ENCODE measurements at regions not wholly inside any gene's neighbourhood (a gene's known extent, or its start where the extent isn't known, plus 50 kb on each side); places are given as distances from the start of the nearest gene placed in this dataset.
"Not testable (repeated sequence)": the region's sequence is repeated elsewhere in the genome, so short reads cannot be mapped to it uniquely, and the experiment has no call there.

DNA sequence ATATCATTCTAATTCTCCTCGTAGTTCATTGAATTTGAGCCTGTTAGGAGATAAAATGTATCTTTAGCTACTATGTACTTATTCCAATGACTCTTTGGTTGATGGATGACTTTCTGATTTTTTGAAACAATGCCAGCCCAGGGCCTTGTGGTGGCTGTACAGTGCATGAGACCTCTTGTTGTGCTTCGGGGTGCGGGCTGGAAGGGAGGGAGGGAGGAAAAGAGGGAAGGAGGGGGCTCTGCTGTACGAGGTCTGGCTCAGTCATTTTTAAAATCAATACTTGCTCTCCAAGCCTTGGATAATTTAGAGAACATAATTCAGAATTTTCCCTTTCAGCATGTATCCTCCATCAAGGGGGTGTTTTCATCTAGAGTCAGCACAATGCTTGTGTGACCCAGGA, 399.7 kb upstream of the ONECUT1 start:
- WGBS, 2 donors: 65 to 70% methylated on average over 4 of the region's 4 CpGs
- Histone ChIP-seq H3K4me1 (no peaks in the 10 kb centered on the region), H3K27ac (no peak overlapping the region), H3K27me3 (no peaks in the 10 kb centered on the region), H3K4me3 (replicated peaks in 1 of 3) (no peak overlapping the region), H3K9me3 (no peaks in the 10 kb centered on the region), H3K36me3 (no peaks in the 10 kb centered on the region)
- TF ChIP-seq, protein P1, sequence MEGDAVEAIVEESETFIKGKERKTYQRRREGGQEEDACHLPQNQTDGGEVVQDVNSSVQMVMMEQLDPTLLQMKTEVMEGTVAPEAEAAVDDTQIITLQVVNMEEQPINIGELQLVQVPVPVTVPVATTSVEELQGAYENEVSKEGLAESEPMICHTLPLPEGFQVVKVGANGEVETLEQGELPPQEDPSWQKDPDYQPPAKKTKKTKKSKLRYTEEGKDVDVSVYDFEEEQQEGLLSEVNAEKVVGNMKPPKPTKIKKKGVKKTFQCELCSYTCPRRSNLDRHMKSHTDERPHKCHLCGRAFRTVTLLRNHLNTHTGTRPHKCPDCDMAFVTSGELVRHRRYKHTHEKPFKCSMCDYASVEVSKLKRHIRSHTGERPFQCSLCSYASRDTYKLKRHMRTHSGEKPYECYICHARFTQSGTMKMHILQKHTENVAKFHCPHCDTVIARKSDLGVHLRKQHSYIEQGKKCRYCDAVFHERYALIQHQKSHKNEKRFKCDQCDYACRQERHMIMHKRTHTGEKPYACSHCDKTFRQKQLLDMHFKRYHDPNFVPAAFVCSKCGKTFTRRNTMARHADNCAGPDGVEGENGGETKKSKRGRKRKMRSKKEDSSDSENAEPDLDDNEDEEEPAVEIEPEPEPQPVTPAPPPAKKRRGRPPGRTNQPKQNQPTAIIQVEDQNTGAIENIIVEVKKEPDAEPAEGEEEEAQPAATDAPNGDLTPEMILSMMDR (IDR thresholded peaks at IDR 0.05): no peak
- no peak for TF ChIP-seq POLR2A (IDR thresholded peaks at IDR 0.05)
- no peak for DNase-seq
- intact Hi-C loops (cut with DNase I): no loop called here

DNA sequence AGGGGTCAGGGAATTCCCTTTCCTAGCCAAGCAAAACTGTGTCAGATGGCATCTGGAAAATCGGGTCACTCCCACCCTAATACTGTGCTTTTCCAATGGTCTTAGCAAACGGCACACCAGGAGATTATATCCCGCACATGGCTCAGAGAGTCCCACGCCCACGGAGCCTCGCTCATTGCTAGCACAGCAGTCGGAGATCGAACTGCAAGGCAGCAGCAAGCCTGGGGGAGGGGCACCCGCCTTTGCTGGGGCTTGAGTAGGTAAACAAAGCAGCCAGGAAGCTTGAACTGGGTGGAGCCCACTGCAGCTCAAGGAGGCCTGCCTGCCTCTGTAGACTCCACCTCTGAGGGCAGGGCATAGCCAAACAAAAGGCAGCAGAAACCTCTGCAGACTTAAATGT, 393.3 kb upstream of the ONECUT1 start:
- H3K4me3 ChIP-seq (replicated peaks in 1 of 3); H3K4me1 ChIP-seq; H3K36me3 ChIP-seq; intact Hi-C loops (cut with DNase I); H3K27me3 ChIP-seq; H3K27ac ChIP-seq; DNase-seq; H3K9me3 ChIP-seq: not testable (repeated sequence)
- WGBS, 2 donors: 80 to 100% methylated on average over 1 to 9 of the region's 9 CpGs

DNA sequence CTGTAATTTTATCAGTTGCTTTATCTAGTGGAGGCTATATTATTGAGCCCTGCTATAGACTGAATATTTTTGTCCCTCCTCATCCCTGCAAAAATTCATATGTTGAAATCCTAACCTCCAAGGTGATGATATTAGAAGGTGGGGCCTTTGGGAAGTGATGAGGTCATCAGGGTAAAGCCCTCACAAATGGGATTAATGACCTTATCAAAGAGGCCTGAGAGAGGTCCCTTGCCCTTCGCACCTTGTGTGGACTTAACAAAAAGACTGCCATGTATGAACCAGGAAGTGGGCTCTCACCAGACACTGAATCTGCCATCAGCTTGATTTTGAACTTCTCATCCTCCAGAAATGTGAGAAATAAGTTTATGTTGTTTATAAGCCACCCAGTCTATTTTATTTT, 381.4 kb upstream of the ONECUT1 start:
- Histone ChIP-seq H3K4me1 (no peaks in the 10 kb centered on the region), H3K9me3 (no peaks in the 10 kb centered on the region), H3K27ac (no peak overlapping the region), H3K36me3 (no peaks in the 10 kb centered on the region), H3K4me3 (replicated peaks in 1 of 3) (no peak overlapping the region), H3K27me3 (no peaks in the 10 kb centered on the region)
- WGBS, 2 donors: 77 to 91% methylated on average over 1 of the region's 1 CpG
- intact Hi-C loops (cut with DNase I): no loop called here
- DNase-seq: no peak
- TF ChIP-seq POLR2A (IDR thresholded peaks at IDR 0.05): no peak
- TF ChIP-seq, protein P1 (IDR thresholded peaks at IDR 0.05): no peak

DNA sequence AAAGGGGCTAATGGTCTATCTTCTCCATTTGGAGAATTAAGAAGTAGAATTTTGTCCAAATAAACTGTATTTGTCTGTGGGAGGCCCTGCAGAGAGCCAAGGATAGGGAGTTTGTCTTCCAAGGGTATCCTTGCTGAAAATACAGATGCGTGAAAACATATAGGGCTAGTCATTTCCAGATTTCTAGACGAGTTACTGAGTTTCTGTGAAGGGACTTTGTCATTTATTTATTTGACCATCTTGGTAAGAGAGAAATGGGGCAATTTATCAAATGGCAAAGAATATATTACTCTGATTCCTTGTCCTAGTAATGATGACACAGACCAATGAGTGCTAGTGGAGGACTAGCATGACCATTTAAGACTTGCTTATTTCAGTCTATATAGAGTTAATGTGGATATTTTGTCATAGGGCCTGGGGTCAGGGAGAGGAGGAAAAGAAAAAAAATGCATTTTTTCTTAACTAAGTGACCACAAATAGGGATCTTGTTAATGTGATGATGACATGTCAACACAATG, 376.6 kb upstream of the ONECUT1 start:
- H3K27me3 ChIP-seq: no peaks in the 10 kb centered on the region
- H3K4me3 ChIP-seq (replicated peaks in 1 of 3): no peak overlapping the region
- no peaks in the 10 kb centered on the region for H3K9me3 ChIP-seq
- no peaks in the 10 kb centered on the region for H3K4me1 ChIP-seq
- H3K36me3 ChIP-seq: no peaks in the 10 kb centered on the region
- no peak for DNase-seq
- 68 to 78% methylated on average over 2 of the region's 2 CpGs for WGBS, 2 donors
- H3K27ac ChIP-seq: no peak overlapping the region
- intact Hi-C loops (cut with DNase I): no loop called here
- TF ChIP-seq, protein P1 (IDR thresholded peaks at IDR 0.05): no peak
- no peak for TF ChIP-seq POLR2A (IDR thresholded peaks at IDR 0.05)

DNA sequence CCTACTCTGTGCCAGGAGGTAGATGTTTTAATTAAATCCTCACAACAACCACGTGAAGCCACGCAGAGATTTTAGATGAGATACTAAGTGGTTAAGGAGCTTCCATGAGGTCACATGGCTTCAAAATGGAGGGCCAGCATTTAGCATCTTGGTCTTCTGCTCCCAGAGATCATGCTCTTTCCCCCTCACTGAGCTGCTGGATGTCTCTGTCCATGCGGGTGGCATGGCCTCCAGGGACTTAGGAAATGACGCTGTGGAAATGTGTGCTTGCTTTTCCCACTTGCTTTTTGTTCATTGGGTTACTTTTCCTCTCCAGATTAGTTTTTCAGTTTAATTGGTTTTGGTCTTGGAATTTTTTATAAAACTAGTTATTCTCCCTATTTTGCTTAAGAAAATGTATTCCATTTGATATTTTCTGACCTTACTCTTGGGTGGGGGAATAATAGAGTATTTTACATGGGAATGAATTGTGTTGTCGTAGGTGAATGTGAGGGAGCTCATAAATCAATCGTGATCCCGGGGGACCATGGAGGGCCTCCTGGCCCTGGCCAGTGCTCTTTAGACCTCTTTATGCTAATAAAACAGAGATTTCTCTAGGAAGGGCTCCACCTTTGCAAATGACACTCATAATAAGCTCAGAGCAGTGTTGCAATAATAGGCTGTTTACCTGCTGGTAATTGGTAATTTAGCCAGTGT, 376.0 kb upstream of the ONECUT1 start:
- Histone ChIP-seq H3K4me1 (no peaks in the 10 kb centered on the region), H3K36me3 (no peaks in the 10 kb centered on the region), H3K4me3 (replicated peaks in 1 of 3) (no peak overlapping the region), H3K27ac (no peak overlapping the region), H3K9me3 (no peaks in the 10 kb centered on the region), H3K27me3 (no peaks in the 10 kb centered on the region)
- WGBS, 2 donors: 85 to 89% methylated on average over 7 of the region's 7 CpGs
- TF ChIP-seq POLR2A (IDR thresholded peaks at IDR 0.05): no peak
- TF ChIP-seq, protein P1 (IDR thresholded peaks at IDR 0.05): no peak
- DNase-seq: no peak
- intact Hi-C loops (cut with DNase I): no loop called here
